Endodermal cell (in vitro differentiated cells): ENCODE measurements at regions not wholly inside any gene's neighbourhood (a gene's known extent, or its start where the extent isn't known, plus 50 kb on each side); places are given as distances from the start of the nearest gene placed in this dataset.

ENCODE experiments used
- DNase-seq: peaks from one replicate; pipeline ENCODE4 v3.0.0-alpha.2; 2017
- H3K27ac ChIP-seq: 2 replicates; pipeline ENCODE4 v1.5.1; 2013; ENCODE audit warnings: mild to moderate bottlenecking, low read depth, low read length, moderate library complexity
- H3K27me3 ChIP-seq: 2 replicates; pipeline ENCODE4 v1.6.1; 2013; ENCODE audit warnings: mild to moderate bottlenecking, low read length, moderate library complexity; ENCODE audit not compliant: insufficient read depth, control insufficient read depth, poor library complexity, severe bottlenecking
- H3K36me3 ChIP-seq: 2 replicates; pipeline ENCODE4 v1.7.0; 2013; ENCODE audit warnings: mild to moderate bottlenecking, low read length, moderate library complexity; ENCODE audit not compliant: control insufficient read depth, insufficient read depth
- H3K4me1 ChIP-seq: one replicate; pipeline ENCODE4 v1.7.0; 2013; ENCODE audit warnings: low read length; ENCODE audit not compliant: control insufficient read depth, insufficient read depth
- H3K4me3 ChIP-seq: 2 replicates; pipeline ENCODE4 v1.5.1; 2013; ENCODE audit warnings: mild to moderate bottlenecking, low read length, moderate library complexity
- H3K9ac ChIP-seq: 2 replicates; pipeline ENCODE4 v1.6.1; 2013; ENCODE audit warnings: mild to moderate bottlenecking, low read length, moderate library complexity; ENCODE audit not compliant: poor library complexity, severe bottlenecking; ENCODE audit errors: extremely low read depth
- H3K9me3 ChIP-seq: 2 replicates; pipeline ENCODE4 v1.6.1; 2013; ENCODE audit warnings: mild to moderate bottlenecking, low read length, moderate library complexity; ENCODE audit not compliant: control insufficient read depth
- H3K27ac Mint-ChIP-seq: 2 replicates; pipeline ENCODE4 v1.8.0; 2020; ENCODE audit warnings: mixed read lengths
- H3K27me3 Mint-ChIP-seq: 2 replicates; pipeline ENCODE4 v1.8.0; 2021; ENCODE audit warnings: mild to moderate bottlenecking, mixed read lengths; ENCODE audit not compliant: insufficient read depth
- H3K36me3 Mint-ChIP-seq: 2 replicates; pipeline ENCODE4 v1.8.0; 2020; ENCODE audit warnings: low read depth, mixed read lengths
- H3K4me1 Mint-ChIP-seq: 2 replicates; pipeline ENCODE4 v1.8.0; 2020; ENCODE audit warnings: mixed read lengths
- H3K4me3 Mint-ChIP-seq: 2 replicates; pipeline ENCODE4 v1.8.0; 2020; ENCODE audit warnings: mild to moderate bottlenecking, moderate library complexity, mixed read lengths
- H3K9me3 Mint-ChIP-seq: 2 replicates; pipeline ENCODE4 v1.8.0; 2020; ENCODE audit warnings: mild to moderate bottlenecking, mixed read lengths
- CTCF ChIP-seq: fragments of 200-600 bp; sonication (generic); conservative IDR thresholded peaks from 2 replicates; pipeline ENCODE4 v1.5.0; 2021; ENCODE audit warnings: antibody characterized with exemption, mild to moderate bottlenecking
- WGBS, 2 experiments: methylation state at CpG; one replicate each; pipeline versions ENCODE4 v1.1.5 to v1.1.7; 2013; ENCODE audit warnings: missing lambda C conversion rate in 2 of 2, mixed read lengths in 1 of 2; ENCODE audit not compliant: insufficient coverage in 1 of 2, insufficient read length in 1 of 2; 5-methylcytosine and 5-hydroxymethylcytosine counted together

DNA sequence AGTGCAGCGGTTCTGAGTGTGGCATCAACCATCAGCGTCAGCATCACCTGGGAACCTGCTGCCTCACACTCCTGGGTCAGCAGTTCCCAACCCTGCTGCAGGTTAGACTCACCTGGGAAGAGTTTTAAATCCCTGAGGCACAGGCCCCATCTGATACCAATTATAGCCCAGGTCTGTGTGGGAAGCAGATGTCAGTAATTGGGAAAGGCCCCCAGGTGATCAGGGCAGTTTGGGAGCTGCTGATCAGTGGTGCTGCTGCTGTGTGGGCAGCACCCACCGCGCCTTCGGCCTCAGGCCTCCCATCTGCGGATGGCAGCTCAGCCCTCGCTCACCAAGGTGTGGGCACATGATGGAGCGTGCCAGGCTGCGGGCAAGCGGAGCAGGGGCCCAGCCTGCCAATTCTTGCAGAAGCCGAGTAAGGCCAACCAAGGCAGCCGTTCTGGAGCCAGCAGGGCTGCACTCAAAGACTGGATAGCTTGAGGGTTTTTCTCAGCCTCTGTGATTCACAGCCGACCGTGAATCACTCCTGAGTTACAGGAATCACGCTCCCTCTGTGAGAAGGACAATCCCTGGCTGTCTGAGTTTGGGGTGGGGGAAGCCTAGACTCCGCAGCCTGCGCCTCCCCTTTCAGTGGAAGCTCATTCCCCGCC, 155.6 kb upstream of the SFSWAP start:
- Histone ChIP-seq H3K4me3 (no peak overlapping the region), H3K4me1 (no peaks in the 10 kb centered on the region), H3K9ac (no peak overlapping the region), H3K9me3 (no peaks in the 10 kb centered on the region), H3K27me3 (no peaks in the 10 kb centered on the region), H3K27ac (no peak overlapping the region), H3K36me3 (no peaks in the 10 kb centered on the region)
- Mint-ChIP-seq H3K9me3 (peaks cover 2% of the 10 kb centered on the region), H3K4me3 (no peak overlapping the region), H3K36me3 (no peaks in the 10 kb centered on the region), H3K27ac (no peak overlapping the region), H3K27me3 (peaks cover 4% of the 10 kb centered on the region), H3K4me1 (no peaks in the 10 kb centered on the region)
- no peak for TF ChIP-seq CTCF
- no peak for DNase-seq
- 88 to 90% methylated on average over 14 to 17 of the region's 18 CpGs for WGBS, 2 experiments

DNA sequence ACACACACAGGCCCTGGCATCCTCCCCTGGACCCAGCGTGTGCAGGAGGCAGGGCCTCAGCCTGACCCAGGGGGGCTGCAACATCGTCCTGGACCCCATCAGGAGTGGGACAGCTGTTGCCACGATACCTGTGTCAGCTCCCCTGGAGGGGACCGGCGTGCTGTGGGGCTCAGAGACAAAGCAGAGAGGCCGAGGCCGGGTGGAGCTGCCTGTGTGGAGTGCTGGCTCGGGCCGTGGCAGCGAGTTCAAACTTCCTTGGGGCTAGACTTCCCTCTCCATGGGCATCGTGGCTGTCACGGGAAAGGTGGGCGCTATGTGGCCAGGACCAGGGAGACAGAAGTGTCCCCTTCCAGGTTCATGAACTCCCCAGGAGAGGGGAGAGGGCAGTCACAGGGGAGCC, 155.0 kb upstream of the SFSWAP start:
- Mint-ChIP-seq H3K27ac (no peak overlapping the region), H3K27me3 (peaks cover 4% of the 10 kb centered on the region), H3K9me3 (peaks cover 2% of the 10 kb centered on the region), H3K4me3 (no peak overlapping the region), H3K36me3 (no peaks in the 10 kb centered on the region), H3K4me1 (no peaks in the 10 kb centered on the region)
- Histone ChIP-seq H3K27me3 (no peaks in the 10 kb centered on the region), H3K4me1 (no peaks in the 10 kb centered on the region), H3K9ac (no peak overlapping the region), H3K36me3 (no peaks in the 10 kb centered on the region), H3K4me3 (no peak overlapping the region), H3K27ac (no peak overlapping the region), H3K9me3 (no peaks in the 10 kb centered on the region)
- no peak for TF ChIP-seq CTCF
- no peak for DNase-seq
- 89% methylated on average over 11 to 13 of the region's 13 CpGs for WGBS, 2 experiments

DNA sequence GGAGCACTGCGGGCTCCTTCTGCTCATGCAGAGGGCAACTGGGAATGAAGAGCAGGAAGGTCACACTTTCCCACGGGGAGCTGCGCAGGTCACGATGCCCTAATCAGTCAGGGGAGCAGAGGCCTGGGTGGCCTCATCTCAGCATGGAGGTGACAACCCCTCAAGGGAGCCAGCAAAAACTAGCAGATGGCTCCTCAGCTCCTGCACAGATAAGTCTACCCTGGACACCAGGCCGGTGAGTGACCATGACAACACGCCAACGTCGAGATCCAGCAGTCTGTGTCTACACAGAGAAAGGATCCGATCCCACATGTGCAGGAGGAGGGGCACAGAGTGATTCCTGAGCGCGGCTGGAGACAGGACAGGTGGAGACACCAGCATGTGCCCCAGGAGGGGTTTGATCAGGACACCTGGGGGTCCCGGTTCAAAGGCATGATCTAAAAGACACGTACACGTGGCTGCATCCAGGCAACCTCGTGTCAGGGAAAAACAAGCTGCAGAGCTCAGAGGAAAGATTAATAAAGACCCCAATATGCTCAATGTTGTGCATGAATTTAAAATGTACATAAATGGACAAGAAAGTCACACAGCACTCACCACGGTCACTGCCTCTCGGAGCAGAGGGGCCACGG, 153.7 kb upstream of the SFSWAP start:
- Mint-ChIP-seq H3K9me3 (peaks cover 2% of the 10 kb centered on the region), H3K36me3 (no peaks in the 10 kb centered on the region), H3K27me3 (peaks cover 4% of the 10 kb centered on the region), H3K4me3 (no peak overlapping the region), H3K4me1 (no peaks in the 10 kb centered on the region), H3K27ac (no peak overlapping the region)
- H3K4me3 ChIP-seq, result no peak overlapping the region
- no peaks in the 10 kb centered on the region for H3K4me1 ChIP-seq
- no peaks in the 10 kb centered on the region for H3K36me3 ChIP-seq
- DNase-seq, result no peak
- H3K27me3 ChIP-seq, result no peaks in the 10 kb centered on the region
- no peak overlapping the region for H3K9ac ChIP-seq
- 89 to 93% methylated on average over 14 to 17 of the region's 18 CpGs for WGBS, 2 experiments
- H3K27ac ChIP-seq, result no peak overlapping the region
- H3K9me3 ChIP-seq, result no peaks in the 10 kb centered on the region
- TF ChIP-seq CTCF, result no peak
